ENCODE measurements at regions not wholly inside any gene's neighbourhood (a gene's known extent, or its start where the extent isn't known, plus 50 kb on each side); places are given as distances from the start of the nearest gene placed in this dataset.

DNA sequence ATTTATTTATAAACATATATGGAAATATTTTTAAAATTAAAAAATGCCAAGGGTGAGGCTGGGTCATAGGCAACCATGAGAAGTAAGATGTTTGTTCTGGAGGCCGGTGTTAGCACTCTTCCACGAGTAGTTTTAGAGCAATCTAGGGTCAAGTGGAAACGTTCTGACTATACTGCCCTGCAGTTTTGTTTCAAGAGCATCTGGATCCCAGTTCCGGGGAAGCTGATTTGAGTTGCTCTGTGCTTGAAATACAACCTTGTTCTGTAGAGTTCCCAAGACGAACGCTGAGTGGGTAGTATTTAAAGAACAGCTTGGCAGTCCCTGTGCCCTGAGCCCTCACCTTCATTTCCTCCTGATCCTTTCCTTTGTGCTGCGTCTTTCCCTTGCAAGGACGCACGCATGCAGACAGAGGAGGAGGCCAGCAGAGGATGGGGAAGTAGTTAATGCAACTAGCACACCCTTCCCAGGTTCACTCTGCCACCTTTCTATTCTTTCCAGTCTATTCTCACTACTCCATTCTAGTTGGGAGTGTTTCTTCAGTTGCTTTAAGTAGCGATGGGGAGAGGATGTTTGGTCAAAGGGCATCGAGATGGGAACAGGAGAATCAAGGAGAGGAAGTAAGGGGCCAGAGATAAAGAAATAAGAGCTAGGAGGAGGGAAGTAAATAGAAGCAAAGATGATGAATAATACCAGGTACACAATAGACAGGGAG lies 68.3 kb upstream of the ZSWIM6 start:
- no peak for DNase-seq

DNA sequence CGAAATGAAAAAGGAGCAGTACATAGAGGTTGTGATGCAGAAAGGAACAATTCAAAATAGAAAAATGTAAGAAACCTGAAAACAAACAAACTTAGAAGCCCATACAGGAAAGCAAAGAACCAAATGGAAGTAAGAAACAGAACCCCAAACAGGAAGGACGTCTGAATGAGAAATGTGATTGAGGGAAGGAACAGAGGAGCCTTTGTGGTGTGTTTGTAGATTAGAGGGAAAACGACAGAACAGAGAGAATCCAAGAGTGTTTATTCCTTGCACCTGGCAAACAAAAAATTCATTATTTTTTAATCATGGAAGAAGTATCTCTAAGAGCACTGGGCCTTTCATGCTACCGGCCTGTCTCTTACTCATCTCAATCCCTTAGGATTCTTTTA lies 67.8 kb upstream of the ZSWIM6 start:
- DNase-seq = no peak

GRCh38 chr5:61267116-61267515 lies 64.9 kb upstream of the ZSWIM6 start:
- DNase-seq = no peak

DNA sequence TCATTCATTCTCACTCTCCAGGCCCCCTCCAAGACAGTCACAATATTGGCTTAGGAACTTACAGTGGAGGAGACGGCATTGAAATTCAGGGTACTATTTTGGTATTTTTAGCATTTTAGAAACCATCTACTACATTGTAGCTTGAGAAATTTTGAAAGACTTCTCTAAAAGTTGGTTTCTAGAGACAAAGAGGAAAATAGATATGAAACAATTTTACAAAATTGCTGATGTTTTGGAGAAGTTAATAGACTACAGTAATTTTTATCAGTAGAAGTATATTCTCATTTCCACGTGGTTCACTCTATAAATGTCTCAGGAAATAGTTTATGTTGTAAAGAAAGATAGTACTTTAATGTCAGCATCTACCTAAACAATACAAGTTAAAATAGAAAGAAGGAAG lies 63.2 kb upstream of the ZSWIM6 start:
- DNase-seq = no peak

DNA sequence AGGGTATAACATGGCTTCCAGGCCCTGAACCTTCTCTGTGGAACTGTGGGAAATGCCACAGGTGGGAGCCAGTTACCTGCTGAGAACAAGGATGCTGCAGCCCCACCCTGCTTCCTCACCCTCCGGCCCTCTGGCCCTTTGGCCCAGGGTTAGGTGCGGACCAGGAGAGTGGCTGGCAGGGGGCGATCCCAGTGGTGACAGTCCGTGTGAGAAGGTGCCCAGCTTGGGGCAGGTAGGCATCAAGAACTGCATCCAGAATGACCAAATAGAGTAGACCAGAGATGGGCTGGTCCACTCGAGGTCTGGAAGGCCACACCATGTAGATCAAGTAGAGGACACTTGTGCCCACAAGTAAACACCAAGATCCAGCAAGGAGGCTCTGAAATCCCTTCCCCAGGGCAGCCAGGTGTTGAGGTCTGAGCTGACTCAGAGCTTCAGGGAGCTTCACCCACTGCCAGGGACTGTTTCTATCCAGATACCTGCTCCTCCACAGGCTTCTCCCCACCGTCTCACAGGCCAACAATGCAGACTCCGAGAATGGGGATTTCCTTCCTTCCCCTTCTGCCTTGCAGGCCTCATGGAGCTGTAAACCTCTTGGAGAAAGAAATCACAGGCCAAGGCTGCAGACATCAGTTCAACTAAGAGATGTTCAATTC lies 61.4 kb upstream of the ZSWIM6 start:
- DNase-seq = no peak

GRCh38 chr5:61272688-61273087 lies 59.4 kb upstream of the ZSWIM6 start:
- no peak for DNase-seq

- DNase-seq = no peak
These were observed 58.6 kb upstream of the ZSWIM6 start for GRCh38 chr5:61273279-61273975.

- DNase-seq = no peak
These were observed 57.5 kb upstream of the ZSWIM6 start for GRCh38 chr5:61274511-61274911.

DNA sequence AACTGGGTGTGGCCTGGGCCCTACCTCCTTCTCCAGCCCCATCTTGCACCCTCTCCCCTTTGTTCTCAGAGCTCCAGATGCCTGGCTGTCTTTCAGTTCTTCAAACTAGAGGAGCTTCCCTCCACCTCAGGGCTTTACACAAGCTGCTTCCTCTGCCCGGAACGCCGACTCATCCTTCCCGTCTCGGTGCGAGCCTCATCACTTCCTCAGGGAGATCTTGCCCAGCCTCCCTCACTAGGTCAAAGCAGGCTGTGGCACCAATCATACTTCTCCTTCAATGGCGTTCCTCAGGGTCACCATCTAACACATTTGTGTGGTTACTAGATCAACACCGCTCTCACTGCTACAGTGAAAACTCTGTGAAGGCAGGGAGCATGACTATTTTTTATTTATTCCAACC lies 56.2 kb upstream of the ZSWIM6 start:
- DNase-seq = no peak

DNA sequence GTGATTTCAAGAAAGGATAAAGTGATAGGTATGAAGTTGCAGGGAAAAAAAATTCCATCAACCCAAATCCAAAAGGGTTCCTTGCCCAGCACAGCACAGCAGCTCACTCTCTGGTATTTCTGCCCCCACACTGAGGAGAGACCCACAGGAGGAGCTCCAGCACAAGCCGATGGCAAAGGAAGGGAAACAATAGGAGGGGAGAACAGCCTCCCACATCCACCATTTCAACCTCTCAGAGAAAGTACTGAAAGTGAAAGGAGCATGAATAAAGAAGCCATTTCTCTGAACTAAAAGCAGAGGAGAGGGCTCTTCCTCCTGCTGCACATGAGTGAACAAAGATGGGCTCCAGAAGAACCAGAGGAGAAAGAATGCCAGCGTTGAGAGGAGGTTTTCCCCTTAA lies 54.9 kb upstream of the ZSWIM6 start:
- no peak for DNase-seq

GRCh38 chr5:61277781-61278180 lies 54.3 kb upstream of the ZSWIM6 start:
- DNase-seq = peak; percentile 38

DNA sequence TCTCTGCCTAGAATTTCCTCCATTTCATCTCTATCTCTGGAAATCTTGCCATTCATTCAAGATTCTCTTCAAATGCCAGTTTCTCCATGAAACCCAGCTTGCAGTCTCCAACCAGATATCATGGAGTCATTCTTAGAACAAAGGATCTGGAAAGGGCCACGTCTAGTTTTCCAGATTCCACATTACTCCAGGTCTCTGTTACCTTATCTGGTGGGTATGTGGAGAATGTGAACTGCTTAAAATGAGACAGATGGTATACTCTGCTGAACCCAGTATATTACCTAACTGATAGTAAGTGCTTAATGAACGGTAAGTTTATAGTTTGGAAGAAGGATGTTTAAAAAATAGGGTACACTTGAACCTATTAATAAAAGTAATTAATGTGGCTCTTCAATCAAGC lies 52.3 kb upstream of the ZSWIM6 start:
- no peak for DNase-seq

DNA sequence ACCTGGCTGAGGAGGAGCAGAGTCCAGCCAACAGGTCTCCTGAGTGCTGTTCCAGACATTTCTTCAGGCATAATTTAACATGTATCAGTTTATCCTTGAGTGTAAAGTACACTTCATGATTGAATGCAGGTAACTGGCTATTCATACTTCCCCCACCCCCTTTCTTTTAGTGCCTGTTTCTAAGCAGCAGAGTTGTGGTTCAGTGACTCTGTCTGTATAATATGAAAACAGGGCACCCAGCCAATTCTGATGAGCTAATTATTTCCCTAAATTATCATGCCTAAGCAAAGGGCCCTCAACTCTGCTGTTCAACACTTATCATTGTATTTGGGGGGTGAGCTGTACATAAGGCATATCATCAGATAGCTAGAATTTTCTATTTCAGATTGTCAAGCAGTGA lies 51.9 kb upstream of the ZSWIM6 start:
- peak; percentile 90 for DNase-seq

DNA sequence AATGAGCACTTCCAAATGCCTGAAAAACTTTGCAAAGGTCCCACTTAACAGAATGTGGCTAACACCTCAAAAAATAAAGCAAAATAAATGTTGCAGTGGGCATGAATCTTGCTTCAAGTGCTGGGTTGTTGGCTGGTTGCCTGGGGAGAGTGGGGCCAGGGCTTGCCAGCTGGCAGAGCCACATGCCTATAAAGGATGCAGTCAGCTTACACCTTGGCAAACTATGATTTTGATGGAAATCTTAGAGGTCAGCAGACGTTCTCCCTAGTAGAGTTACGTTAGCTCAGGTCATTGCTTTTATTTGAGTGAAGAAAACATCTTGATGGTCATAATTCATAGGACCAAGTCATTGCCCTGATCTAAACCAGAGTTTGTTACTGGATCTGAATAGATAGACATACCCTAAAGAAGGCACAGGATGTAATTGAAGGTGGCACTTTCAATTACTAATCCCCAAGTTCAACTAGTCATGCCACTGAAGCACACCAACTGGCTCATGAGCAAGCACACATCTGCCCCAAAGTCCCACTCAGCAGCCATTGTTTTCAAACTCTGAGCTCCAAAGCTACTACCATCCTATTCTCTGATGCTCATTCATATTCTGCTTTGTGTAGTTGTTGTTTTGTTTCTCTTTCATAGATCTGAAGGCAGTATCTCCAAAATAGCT lies 51.2 kb upstream of the ZSWIM6 start:
- DNase-seq = peak; percentile 80

- DNase-seq = no peak
These were observed 50.4 kb upstream of the ZSWIM6 start for GRCh38 chr5:61281686-61282085.
